WERI-Rb-1 (cell line): ENCODE measurements at regions not wholly inside any gene's neighbourhood (a gene's known extent, or its start where the extent isn't known, plus 50 kb on each side); places are given as distances from the start of the nearest gene placed in this dataset.

Experiments used
- DNase-seq: peaks from one replicate; pipeline ENCODE4 v3.0.0-alpha.2; 2020
- H3K27ac ChIP-seq: fragments of 250-450 bp; sonication (Bioruptor Pico); 2 replicates; pipeline ENCODE4 v1.5.1; 2020; ENCODE audit warnings: mild to moderate bottlenecking, moderate library complexity
- H3K27me3 ChIP-seq: fragments of 250-450 bp; sonication (Bioruptor Pico); 2 replicates; pipeline ENCODE4 v1.5.1; 2021; ENCODE audit warnings: mild to moderate bottlenecking, low read depth, moderate library complexity; ENCODE audit not compliant: insufficient read depth, severe bottlenecking
- H3K36me3 ChIP-seq: fragments of 250-450 bp; sonication (Bioruptor Pico); 2 replicates; pipeline ENCODE4 v1.5.1; 2020; ENCODE audit warnings: mild to moderate bottlenecking, moderate library complexity
- H3K4me3 ChIP-seq: 2 replicates; pipeline ENCODE4 v1.5.1; 2011; ENCODE audit warnings: low read depth, mild to moderate bottlenecking, control low read depth, low read length
- H3K9me3 ChIP-seq: fragments of 250-450 bp; sonication (Bioruptor Pico); 2 replicates; pipeline ENCODE4 v1.5.1; 2021; ENCODE audit warnings: mild to moderate bottlenecking, moderate library complexity; ENCODE audit not compliant: severe bottlenecking
- TF ChIP-seq, protein P1 (sequence below): IDR thresholded peaks from 2 replicates; pipeline ENCODE4 v1.5.1; 2011; ENCODE audit warnings: low read depth, mild to moderate bottlenecking, control low read depth, inconsistent platforms, low read length

DNA sequence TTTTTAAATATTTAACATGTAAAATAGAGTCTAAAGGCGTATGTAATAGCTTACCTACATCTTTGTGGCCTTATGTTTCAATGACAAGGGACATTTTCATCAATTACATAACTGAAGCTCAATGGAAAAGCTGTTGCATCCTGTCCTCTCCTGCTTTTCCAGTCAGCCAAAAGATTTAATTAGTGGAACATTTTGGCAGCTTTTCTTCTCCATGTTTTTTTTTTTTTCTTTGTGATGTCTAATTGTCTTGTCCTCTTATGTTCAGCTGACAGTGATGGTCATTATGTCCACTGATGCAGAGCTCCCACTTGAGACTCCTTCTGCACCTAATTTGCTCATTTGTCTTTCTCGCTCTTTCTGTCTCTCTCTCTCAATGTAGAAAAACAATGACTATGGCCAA lies 422.2 kb downstream of the GABRG1 start:
- no peaks in the 10 kb centered on the region for H3K27me3 ChIP-seq
- no peaks in the 10 kb centered on the region for H3K36me3 ChIP-seq
- no peaks in the 10 kb centered on the region for H3K9me3 ChIP-seq
- no peak overlapping the region for H3K4me3 ChIP-seq
- H3K27ac ChIP-seq: no peak overlapping the region
- DNase-seq: no peak
- TF ChIP-seq, protein P1, sequence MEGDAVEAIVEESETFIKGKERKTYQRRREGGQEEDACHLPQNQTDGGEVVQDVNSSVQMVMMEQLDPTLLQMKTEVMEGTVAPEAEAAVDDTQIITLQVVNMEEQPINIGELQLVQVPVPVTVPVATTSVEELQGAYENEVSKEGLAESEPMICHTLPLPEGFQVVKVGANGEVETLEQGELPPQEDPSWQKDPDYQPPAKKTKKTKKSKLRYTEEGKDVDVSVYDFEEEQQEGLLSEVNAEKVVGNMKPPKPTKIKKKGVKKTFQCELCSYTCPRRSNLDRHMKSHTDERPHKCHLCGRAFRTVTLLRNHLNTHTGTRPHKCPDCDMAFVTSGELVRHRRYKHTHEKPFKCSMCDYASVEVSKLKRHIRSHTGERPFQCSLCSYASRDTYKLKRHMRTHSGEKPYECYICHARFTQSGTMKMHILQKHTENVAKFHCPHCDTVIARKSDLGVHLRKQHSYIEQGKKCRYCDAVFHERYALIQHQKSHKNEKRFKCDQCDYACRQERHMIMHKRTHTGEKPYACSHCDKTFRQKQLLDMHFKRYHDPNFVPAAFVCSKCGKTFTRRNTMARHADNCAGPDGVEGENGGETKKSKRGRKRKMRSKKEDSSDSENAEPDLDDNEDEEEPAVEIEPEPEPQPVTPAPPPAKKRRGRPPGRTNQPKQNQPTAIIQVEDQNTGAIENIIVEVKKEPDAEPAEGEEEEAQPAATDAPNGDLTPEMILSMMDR: no peak

DNA sequence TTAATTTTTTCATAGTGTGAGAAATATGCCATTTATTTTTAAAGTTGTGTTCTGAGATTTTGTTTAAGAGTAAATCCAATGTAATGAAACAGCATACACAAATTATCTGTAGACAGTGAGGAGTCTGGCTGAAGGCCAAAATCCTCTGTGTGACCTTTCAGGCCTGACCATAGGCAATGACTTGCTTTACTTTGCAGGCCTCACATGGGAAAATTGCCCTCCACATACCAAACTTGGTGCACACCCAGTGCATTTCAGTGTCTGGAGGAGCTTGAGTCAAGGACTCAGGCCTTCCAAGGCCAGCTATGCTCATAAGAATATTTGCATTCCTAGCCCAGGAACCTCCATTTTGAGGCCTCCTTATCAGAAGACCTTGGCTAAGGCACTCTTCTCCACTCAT lies 430.1 kb downstream of the GABRG1 start:
- H3K27ac ChIP-seq: no peak overlapping the region
- H3K27me3 ChIP-seq: no peaks in the 10 kb centered on the region
- H3K9me3 ChIP-seq: no peaks in the 10 kb centered on the region
- H3K4me3 ChIP-seq: no peak overlapping the region
- TF ChIP-seq, protein P1: no peak
- H3K36me3 ChIP-seq: no peaks in the 10 kb centered on the region
- DNase-seq: no peak

DNA sequence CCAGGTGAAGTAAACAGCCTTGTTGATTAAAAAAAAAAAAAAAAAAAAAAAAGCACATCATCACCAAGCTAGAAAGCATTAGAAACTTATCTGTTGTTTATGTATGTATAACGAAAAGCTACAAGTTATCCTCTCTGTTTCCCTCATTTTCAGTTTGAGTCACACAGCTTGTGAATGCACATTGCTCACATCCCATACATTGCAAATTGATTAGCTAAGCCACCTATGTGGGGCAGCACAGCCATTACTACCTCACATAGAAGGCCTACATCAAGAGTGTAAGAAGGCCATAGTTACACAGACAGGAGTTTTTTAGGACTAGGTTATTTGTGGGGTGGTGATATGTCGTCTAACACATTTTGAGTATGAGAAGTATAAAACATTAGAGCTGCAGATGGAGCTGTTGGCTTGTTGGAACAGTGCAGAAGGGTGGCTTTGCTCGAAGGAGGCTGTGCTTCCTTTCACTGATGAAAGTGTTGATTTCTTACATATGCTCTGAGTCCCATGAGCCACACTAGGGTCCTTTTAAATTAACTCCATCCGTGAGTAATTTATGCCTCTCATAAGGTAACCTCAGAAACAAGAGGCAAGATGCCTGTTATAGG lies 431.6 kb downstream of the GABRG1 start:
- DNase-seq: no peak
- Histone ChIP-seq H3K27me3 (no peaks in the 10 kb centered on the region), H3K36me3 (no peaks in the 10 kb centered on the region), H3K4me3 (no peak overlapping the region), H3K27ac (no peak overlapping the region), H3K9me3 (no peaks in the 10 kb centered on the region)
- TF ChIP-seq, protein P1: no peak

DNA sequence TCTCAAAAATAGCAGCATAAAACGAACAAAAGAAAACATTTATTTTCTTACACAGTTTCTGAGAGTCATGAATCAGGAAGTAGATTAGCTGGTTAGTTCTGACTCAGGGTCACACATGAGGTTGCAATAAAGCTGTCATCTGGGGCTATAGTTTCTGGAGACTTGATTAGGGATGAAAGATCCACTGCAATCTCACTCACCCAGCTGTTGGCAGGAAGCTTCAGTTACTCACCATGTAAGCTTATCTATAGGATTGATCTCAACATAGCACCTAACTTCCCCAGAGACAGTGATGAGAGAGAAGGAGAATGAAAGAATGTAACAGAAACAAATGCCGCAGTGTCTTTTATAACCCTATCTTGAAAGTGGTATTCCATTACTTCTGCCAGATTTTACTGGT lies 435.5 kb downstream of the GABRG1 start:
- Histone ChIP-seq H3K36me3 (no peaks in the 10 kb centered on the region), H3K27ac (no peak overlapping the region), H3K4me3 (no peak overlapping the region), H3K27me3 (no peaks in the 10 kb centered on the region), H3K9me3 (no peaks in the 10 kb centered on the region)
- no peak for DNase-seq
- TF ChIP-seq, protein P1: no peak

DNA sequence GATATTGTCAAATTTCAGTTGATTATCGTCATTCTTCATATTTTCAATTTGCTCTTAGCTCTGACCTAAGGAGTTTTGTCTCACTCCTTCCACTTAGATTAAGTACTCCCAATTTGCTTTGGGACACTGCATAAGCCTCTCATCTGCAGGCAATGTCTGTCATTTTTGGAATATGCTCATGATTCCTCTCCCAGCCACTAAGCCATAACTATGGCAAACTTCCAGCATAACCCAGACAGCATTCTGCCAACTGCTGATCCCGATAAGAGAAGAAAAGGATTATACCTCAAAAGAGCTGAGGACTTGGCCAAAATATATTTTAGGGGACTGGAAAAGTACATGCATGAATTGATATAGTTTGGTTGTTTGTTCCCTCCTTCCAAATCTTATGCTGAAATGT lies 444.4 kb downstream of the GABRG1 start:
- Histone ChIP-seq H3K27ac (no peak overlapping the region), H3K27me3 (no peaks in the 10 kb centered on the region), H3K36me3 (no peaks in the 10 kb centered on the region), H3K9me3 (no peaks in the 10 kb centered on the region), H3K4me3 (no peak overlapping the region)
- TF ChIP-seq, protein P1: no peak
- DNase-seq: no peak

DNA sequence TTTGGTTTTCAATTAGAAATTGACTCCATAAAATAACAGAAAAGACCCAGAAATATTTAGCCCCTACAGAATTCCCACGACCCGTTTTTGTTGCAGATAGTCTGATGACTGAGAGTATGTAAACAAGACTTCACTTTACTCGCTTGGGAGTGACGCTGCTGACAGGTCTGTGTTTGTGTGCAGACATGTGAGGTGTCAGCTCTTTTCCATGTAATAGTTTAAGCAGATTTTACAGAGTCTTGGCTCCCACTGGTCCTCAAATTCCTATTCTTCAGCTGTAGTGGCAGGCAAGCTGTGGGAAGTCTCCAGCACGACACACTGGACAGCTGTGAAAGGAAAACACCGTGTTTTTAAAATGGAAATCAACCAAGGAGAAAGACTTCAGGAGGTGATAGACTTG lies 455.7 kb downstream of the GABRG1 start:
- no peaks in the 10 kb centered on the region for H3K27me3 ChIP-seq
- TF ChIP-seq, protein P1: no peak
- DNase-seq: no peak
- no peaks in the 10 kb centered on the region for H3K9me3 ChIP-seq
- no peak overlapping the region for H3K4me3 ChIP-seq
- no peaks in the 10 kb centered on the region for H3K36me3 ChIP-seq
- H3K27ac ChIP-seq: no peak overlapping the region
